Activated CD4-positive, alpha-beta memory T cell treated with anti-CD3 and anti-CD28 coated beads for 36 hours (primary cell): ENCODE measurements at regions not wholly inside any gene's neighbourhood (a gene's known extent, or its start where the extent isn't known, plus 50 kb on each side); places are given as distances from the start of the nearest gene placed in this dataset.

ENCODE experiments used
- CTCF ChIA-PET: fragments of 350-600 bp; sonication (Branson Sonifier 250); formaldehyde crosslinking; loops from one replicate; lab custom pipeline; 2021; ENCODE audit warnings: antibody characterized with exemption, inconsistent platforms; lab: Charles Lee
- POLR2A ChIA-PET: fragments of 350-600 bp; sonication (Branson Sonifier 250); formaldehyde crosslinking; loops from one replicate; lab custom pipeline; 2021; ENCODE audit warnings: antibody characterized with exemption; lab: Charles Lee
- DNase-seq: peaks from one replicate; pipeline ENCODE4 v3.0.0-alpha.2; 2020
- H3K27ac Mint-ChIP-seq: one replicate; pipeline ENCODE4 v1.8.0; 2021; ENCODE audit warnings: mixed read lengths
- H3K27me3 Mint-ChIP-seq: one replicate; pipeline ENCODE4 v1.8.0; 2021; ENCODE audit warnings: mixed read lengths
- H3K36me3 Mint-ChIP-seq: one replicate; pipeline ENCODE4 v1.8.0; 2021; ENCODE audit warnings: mixed read lengths
- H3K4me1 Mint-ChIP-seq: one replicate; pipeline ENCODE4 v1.8.0; 2021; ENCODE audit warnings: low read depth, mixed read lengths
- H3K4me3 Mint-ChIP-seq: one replicate; pipeline ENCODE4 v1.8.0; 2021; ENCODE audit warnings: mild to moderate bottlenecking, mixed read lengths
- H3K9me3 Mint-ChIP-seq: one replicate; pipeline ENCODE4 v1.8.0; 2021; ENCODE audit warnings: mixed read lengths
- intact Hi-C: fragments of 100-400 bp; cut with micrococcal nuclease; formaldehyde crosslinking; loops from one replicate; pipeline ENCODE4 v1.15.1; 2023

DNA sequence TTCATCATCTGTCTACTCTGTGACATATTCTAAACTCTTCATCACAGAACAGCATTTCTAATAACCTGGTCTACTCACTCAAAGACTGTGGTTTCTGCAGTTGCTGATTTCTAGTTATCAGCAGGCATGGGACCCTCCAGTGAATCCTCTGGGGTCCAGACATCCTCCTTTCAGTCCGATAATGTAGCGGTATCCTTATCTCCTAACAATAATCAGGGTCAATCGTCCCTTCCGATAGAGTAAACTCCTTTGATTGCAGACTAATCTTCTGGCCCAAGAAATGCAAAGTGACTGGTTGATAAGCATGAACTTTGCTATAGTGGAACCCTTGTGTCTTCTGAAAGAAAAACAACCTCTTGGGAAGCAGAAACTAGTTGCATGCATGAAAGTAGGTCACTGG, 1209.8 kb upstream of the CELF2 start:
- H3K27me3 Mint-ChIP-seq, result no peaks in the 10 kb centered on the region
- H3K9me3 Mint-ChIP-seq, result no peaks in the 10 kb centered on the region
- CTCF ChIA-PET, result no interaction called here
- intact Hi-C loops, result no loop called here
- H3K4me1 Mint-ChIP-seq, result no peaks in the 10 kb centered on the region
- no peak overlapping the region for H3K27ac Mint-ChIP-seq
- no peak overlapping the region for H3K4me3 Mint-ChIP-seq
- POLR2A ChIA-PET, result no interaction called here
- no peaks in the 10 kb centered on the region for H3K36me3 Mint-ChIP-seq
- no peak for DNase-seq

- CTCF ChIA-PET, result no interaction called here
- Mint-ChIP-seq H3K27ac (no peak overlapping the region), H3K36me3 (no peaks in the 10 kb centered on the region), H3K4me3 (no peak overlapping the region), H3K4me1 (no peaks in the 10 kb centered on the region), H3K27me3 (no peaks in the 10 kb centered on the region), H3K9me3 (peaks cover 3% of the 10 kb centered on the region)
- intact Hi-C loops, result no loop called here
- POLR2A ChIA-PET, result no interaction called here
- no peak for DNase-seq
These were observed 1206.1 kb upstream of the CELF2 start for GRCh38 chr10:9811601-9812000.

DNA sequence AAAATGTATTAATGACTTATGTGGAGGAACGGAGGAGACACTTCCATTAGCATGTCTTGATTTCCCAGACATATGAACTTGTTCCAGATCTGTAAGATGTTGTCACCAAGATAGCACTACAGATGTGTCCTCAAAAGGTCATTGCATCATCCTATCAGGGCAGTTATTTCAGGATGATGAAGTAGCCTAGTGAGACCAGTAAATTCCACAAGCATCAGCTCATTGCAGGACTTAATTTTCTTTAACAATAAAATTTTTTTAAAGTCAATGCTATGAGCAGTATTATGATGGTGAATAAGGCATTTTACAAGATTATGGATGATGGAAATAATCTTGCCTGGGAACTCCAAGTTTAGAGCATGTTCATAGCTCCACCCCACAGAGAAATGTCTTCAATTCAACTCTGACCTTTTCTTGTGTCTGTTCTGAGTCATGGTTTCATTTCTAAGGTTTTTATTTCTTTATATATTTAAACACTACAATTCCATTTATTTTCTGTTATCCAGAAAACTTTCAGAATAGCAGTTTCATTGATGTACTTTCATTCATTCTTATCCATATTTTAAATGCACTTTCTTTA, 1203.3 kb upstream of the CELF2 start:
- Mint-ChIP-seq H3K4me1 (no peaks in the 10 kb centered on the region), H3K27ac (no peak overlapping the region), H3K9me3 (peaks cover 6% of the 10 kb centered on the region), H3K4me3 (no peak overlapping the region), H3K36me3 (no peaks in the 10 kb centered on the region), H3K27me3 (peaks cover 3% of the 10 kb centered on the region)
- intact Hi-C loops, result no loop called here
- no peak for DNase-seq
- POLR2A ChIA-PET, result no interaction called here
- CTCF ChIA-PET, result no interaction called here

DNA sequence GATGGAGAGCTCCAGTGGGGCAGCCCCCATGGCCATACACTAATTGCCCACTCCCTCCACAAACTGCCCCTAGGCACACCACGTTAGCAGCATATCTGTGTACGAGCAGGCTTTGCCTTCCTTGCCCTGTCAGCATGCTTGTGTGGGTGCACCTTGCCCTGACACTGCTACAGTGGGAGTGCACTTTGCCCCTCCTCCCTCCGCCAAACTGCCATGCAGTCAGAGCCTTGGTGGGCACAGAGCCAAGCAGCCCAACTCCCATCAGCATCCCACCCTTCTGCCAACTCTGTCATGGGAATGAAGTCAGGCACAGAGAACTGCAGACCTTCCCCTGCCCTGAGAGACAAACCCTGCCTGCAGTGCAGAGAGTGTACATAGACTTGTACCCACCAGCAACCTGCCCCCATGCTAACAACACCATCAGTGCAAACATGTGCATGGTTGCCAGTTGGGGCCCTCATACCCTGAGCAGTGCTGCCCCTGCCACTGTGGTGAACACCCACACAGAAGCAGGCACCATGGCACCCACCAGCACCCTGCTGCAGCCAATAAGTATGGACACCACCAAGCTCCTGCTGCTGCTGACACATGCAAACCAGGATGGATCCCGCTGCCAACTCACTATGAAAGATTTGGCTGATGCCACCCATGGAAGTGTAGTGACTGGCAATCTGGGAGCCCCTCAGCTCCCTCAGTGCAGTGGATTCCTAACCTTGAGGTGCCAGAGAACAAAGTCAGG, 1197.7 kb upstream of the CELF2 start:
- POLR2A ChIA-PET, result no interaction called here
- intact Hi-C loops, result no loop called here
- CTCF ChIA-PET, result no interaction called here
- H3K36me3 Mint-ChIP-seq, result no peaks in the 10 kb centered on the region
- peaks cover 6% of the 10 kb centered on the region for H3K9me3 Mint-ChIP-seq
- H3K27me3 Mint-ChIP-seq, result peaks cover 7% of the 10 kb centered on the region
- no peak overlapping the region for H3K4me3 Mint-ChIP-seq
- DNase-seq, result no peak
- no peak overlapping the region for H3K27ac Mint-ChIP-seq
- H3K4me1 Mint-ChIP-seq, result no peaks in the 10 kb centered on the region

DNA sequence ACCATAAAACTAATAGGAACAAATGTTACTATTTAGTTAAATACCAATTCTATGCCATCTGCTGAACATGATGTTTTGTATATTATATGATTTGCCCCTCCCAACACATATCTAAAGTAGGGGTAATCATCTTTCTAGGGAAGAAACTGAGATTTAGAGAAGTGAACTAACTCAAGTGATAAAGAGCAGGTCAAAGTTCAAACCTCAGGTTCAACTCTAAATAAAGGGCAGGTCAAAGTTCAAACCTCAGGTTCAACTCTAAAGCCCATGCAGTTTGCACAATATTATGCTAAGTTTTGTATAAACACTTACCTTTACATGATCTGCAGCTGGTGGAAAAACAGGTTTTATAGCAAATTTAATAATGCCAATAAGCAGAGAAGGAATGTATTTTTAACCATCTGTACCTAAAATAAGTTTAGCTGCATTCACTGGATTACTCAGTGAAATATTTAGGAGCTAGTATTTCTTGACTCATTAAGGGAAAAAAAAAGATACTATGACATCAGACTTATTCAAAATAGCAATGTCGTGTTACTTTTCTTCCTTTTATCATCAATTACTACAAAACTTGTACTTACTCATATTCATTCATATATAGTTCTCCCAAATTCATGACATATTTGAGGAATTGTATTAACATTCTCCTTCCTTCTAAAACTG, 1194.3 kb upstream of the CELF2 start:
- no peak for DNase-seq
- Mint-ChIP-seq H3K4me3 (no peak overlapping the region), H3K4me1 (no peaks in the 10 kb centered on the region), H3K27me3 (peaks cover 5% of the 10 kb centered on the region), H3K27ac (no peak overlapping the region), H3K9me3 (no peaks in the 10 kb centered on the region), H3K36me3 (no peaks in the 10 kb centered on the region)
- intact Hi-C loops, result no loop called here
- ChIA-PET CTCF (no interaction called here), POLR2A (no interaction called here)

DNA sequence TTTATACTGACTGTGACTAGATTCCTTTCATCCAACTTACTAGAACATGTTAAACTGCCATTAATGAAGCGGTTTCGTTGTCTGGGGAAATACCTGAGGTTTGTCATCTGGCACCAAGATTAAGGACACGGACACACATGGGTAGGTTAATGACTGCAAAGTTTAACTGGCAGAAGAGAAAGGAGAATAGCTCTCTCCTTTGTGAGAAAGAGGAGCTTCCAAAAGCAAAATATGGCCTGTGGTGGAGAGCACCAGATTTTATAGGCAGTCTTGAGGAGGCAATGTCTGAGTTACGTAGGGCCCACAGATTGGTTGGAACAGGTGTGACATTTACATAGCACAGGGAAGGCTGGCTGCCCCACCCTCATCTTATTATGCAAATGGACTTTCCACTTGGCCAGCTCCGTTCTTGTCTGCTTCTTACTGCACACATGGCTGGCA, 1193.0 kb upstream of the CELF2 start:
- Mint-ChIP-seq H3K4me1 (no peaks in the 10 kb centered on the region), H3K9me3 (no peaks in the 10 kb centered on the region), H3K27ac (no peak overlapping the region), H3K4me3 (no peak overlapping the region), H3K27me3 (peaks cover 4% of the 10 kb centered on the region), H3K36me3 (no peaks in the 10 kb centered on the region)
- intact Hi-C loops, result no loop called here
- ChIA-PET CTCF (no interaction called here), POLR2A (interaction anchor here (0.5 kb wide), 1 partner anchor 1162 kb away, joined by 4 read pairs; no protein-coding TSS in a partner anchor)
- no peak for DNase-seq

DNA sequence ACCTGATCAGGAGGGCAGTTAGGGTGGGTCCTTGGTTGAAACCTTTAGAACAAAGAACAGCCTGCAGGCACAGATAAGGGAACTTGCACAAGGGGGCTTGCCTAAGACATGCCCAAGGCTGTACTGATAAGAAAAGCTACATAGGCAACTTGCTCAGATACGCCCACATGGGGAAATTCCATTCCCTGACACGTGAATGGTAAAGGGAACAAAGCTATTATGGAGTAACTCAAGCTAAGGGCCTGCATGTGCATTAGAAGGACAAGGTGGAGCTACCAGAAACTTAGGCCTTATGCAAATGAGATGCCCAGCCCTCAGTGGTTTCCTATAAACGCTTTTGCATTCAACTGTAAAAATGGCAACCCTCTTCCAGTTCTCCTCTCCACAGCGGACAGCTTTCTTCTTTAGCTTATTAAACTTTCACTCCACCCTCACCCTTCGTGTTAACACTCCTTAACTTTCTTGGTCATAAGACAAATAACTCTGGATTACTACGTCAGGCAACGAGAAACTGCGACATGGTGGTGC, 1192.1 kb upstream of the CELF2 start:
- DNase-seq, result no peak
- Mint-ChIP-seq H3K9me3 (no peaks in the 10 kb centered on the region), H3K4me3 (no peak overlapping the region), H3K27ac (no peak overlapping the region), H3K27me3 (peaks cover 1% of the 10 kb centered on the region), H3K4me1 (no peaks in the 10 kb centered on the region), H3K36me3 (no peaks in the 10 kb centered on the region)
- intact Hi-C loops, result no loop called here
- ChIA-PET POLR2A (no interaction called here), CTCF (no interaction called here)

DNA sequence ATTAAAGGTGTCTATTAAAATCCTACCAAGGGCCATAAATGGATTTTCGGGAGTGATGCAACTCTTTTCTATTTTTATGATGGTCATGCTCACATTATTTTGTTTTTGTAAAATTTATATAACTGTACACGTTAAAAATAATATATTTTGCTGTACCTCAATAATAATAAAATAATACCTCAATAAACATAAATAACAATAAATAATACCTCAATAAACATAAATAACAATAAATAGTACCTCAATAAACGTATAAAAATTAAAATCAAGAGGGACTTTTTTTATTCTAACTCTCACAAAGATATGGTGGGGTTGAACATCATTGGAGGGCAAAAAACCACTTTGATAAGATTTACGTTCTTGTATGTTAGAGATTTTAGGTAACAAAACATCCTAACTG, 1189.6 kb upstream of the CELF2 start:
- Mint-ChIP-seq H3K4me1 (no peaks in the 10 kb centered on the region), H3K9me3 (no peaks in the 10 kb centered on the region), H3K27ac (no peak overlapping the region), H3K36me3 (no peaks in the 10 kb centered on the region), H3K27me3 (peaks cover 1% of the 10 kb centered on the region), H3K4me3 (no peak overlapping the region)
- intact Hi-C loops, result no loop called here
- CTCF ChIA-PET, result no interaction called here
- POLR2A ChIA-PET, result no interaction called here
- no peak for DNase-seq

GRCh38 chr10:9833942-9834341, 1183.7 kb upstream of the CELF2 start:
- Mint-ChIP-seq H3K4me1 (no peaks in the 10 kb centered on the region), H3K27ac (no peak overlapping the region), H3K27me3 (no peaks in the 10 kb centered on the region), H3K36me3 (no peaks in the 10 kb centered on the region), H3K9me3 (peaks cover 11% of the 10 kb centered on the region), H3K4me3 (no peak overlapping the region)
- POLR2A ChIA-PET, result no interaction called here
- DNase-seq, result no peak
- intact Hi-C loops, result no loop called here
- CTCF ChIA-PET, result no interaction called here

GRCh38 chr10:9834434-9834833, 1183.2 kb upstream of the CELF2 start:
- H3K4me3 Mint-ChIP-seq, result no peak overlapping the region
- peaks cover 14% of the 10 kb centered on the region for H3K9me3 Mint-ChIP-seq
- H3K4me1 Mint-ChIP-seq, result no peaks in the 10 kb centered on the region
- ChIA-PET CTCF (no interaction called here), POLR2A (no interaction called here)
- H3K27me3 Mint-ChIP-seq, result no peaks in the 10 kb centered on the region
- intact Hi-C loops, result no loop called here
- no peak for DNase-seq
- no peaks in the 10 kb centered on the region for H3K36me3 Mint-ChIP-seq
- H3K27ac Mint-ChIP-seq, result no peak overlapping the region

- Mint-ChIP-seq H3K4me1 (no peaks in the 10 kb centered on the region), H3K9me3 (peaks cover 18% of the 10 kb centered on the region), H3K27me3 (no peaks in the 10 kb centered on the region), H3K36me3 (no peaks in the 10 kb centered on the region), H3K4me3 (no peak overlapping the region), H3K27ac (no peak overlapping the region)
- ChIA-PET POLR2A (no interaction called here), CTCF (no interaction called here)
- DNase-seq, result no peak
- intact Hi-C loops, result no loop called here
These were observed 1172.6 kb upstream of the CELF2 start for GRCh38 chr10:9845075-9845474.

DNA sequence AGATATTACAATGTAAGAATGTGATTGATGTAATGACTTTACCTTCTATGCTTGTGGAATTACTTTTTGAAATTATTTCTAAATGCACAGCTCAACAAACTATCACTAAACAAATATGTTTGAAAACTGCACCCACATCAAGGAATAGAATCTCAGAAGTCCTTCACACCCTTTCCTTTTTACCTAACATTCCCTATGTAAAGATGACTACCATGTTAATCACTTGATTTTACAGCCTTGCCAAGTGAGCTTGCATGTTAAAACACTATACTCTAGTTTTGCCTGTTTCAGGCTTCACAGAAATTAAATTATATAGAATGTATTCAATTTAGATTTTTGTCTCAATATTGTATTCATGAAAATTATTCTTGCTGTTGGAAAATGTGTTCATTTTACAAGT, 1169.4 kb upstream of the CELF2 start:
- Mint-ChIP-seq H3K27ac (no peak overlapping the region), H3K27me3 (no peaks in the 10 kb centered on the region), H3K9me3 (peaks cover 32% of the 10 kb centered on the region), H3K36me3 (no peaks in the 10 kb centered on the region), H3K4me1 (no peaks in the 10 kb centered on the region), H3K4me3 (no peak overlapping the region)
- no peak for DNase-seq
- ChIA-PET CTCF (no interaction called here), POLR2A (no interaction called here)
- intact Hi-C loops, result no loop called here
